Anterior cingulate cortex (tissue), 58 donors: ENCODE measurements at regions not wholly inside any gene's neighbourhood (a gene's known extent, or its start where the extent isn't known, plus 50 kb on each side); places are given as distances from the start of the nearest gene placed in this dataset.
"Not testable (repeated sequence)": the region's sequence is repeated elsewhere in the genome, so short reads cannot be mapped to it uniquely, and the experiment has no call there.

Experiments used
- DNase-seq, 58 donors: peaks; one replicate each; lab custom pipeline; 2025; lab: John Stamatoyannopoulos, UW

GRCh38 chrX:129092242-129092641 lies 431.0 kb downstream of the SMARCA1 start:
- DNase-seq: no peak

- no peak for DNase-seq
Measured at GRCh38 chrX:129091097-129091496, 432.2 kb downstream of the SMARCA1 start.

DNA sequence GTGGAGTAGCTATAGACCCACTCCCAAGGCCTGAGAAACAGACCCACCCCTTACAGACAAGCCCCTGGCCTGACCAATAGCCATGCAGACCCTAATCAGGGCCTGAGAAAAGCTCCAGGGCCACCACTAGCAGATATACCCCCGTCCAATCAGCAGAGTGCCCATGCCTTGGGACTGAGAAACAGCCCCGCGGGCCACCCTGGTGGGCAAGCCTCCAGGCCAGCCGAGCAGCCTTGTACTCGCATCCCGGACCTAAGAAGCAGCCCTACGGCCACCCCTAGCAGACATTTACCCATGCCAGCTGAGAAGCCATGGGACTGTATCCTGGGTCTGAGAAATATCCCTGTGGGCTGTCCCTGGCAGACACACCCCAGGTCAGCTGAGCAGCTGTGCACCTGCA lies 436.5 kb downstream of the SMARCA1 start:
- no peak for DNase-seq

DNA sequence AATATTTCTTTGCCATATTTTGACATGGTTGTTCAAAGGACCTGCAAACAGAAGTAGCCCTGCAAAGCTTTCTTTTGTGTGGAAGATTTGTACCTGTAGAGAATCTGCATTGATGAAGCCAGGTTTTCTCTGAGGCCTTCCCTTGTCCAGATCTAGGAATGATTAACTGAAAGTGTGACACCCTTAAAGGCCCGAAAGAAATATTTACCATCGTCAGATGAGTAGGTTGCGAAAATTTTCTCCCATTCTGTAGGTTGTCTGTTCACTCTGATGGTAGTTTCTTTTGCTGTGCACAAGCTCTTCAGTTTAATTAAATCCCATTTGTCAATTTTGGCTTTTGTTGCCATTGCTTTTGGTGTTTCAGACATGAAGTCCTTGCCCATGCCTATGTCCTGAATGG lies 439.0 kb downstream of the SMARCA1 start:
- not testable (repeated sequence) for DNase-seq

DNA sequence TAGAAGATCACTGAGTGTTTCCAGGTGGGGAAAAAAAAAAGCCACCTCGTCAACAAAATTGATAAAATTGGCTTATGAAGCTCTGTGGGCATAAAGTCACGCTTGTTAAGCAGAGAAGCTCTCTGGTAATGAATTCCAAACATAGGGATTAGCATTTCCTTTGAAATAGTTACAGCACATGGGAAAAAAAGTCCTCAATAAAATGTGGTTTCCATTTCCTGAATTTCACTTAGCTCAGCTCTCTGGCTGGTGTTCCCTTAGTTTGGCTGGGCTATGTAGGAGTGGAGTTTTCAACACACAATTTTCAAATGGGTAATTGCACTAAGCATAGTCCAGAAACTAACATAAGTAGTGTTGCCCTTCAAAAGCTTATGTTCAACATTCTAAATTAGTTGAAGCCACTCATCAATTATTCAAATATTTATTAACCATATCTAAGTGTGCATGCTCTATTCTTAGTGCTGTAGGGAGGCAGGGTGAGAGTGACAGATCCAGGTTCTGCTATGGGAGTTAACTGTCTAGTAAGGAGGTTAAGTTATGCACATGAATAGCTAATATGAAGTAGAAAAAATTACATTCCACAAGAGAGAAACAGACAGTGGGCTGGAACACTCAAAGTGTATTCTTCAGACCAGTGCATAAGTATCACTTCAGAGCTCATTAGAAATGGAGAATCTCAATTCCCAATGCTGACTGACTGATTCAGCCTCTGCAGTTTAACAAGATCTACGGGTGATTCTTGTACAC lies 445.7 kb downstream of the SMARCA1 start:
- no peak for DNase-seq

DNA sequence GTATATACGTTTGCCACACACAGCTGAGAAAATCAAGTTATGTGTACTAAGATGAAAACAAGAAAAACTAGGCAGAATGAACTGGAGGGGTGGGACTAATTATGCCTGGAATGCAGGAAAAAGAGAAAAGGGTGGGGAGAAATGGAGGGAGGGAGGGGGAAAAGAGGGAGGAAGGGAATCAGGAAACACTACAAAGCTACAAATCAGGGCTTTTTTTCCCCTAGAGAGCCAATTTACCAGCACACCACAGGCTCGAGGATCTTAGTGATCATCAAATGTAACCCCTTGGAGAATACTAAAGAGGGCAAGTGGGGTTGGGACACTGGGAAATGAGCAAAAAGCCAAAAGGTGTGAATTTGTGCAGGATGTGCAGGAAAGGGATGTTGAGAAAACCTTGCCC lies 451.9 kb downstream of the SMARCA1 start:
- no peak for DNase-seq

DNA sequence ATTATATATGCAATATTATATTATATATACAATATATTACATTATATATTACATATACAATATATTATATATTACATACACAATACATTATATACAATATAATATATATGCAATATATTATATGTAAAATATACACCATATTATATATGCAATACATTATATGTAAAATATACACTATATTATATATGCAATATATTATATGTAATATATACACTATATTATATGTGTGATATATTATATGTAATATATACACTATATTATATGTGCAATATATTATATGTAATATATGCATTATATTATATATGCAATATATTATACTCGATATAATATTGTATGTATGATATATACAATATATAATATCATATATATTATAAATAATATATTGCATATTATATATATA lies 457.4 kb downstream of the SMARCA1 start:
- no peak for DNase-seq

GRCh38 chrX:129058405-129058804 lies 464.9 kb downstream of the SMARCA1 start:
- DNase-seq: no peak

- no peak for DNase-seq
Measured at GRCh38 chrX:129043138-129043537, 480.2 kb downstream of the SMARCA1 start.

- no peak for DNase-seq
Measured at GRCh38 chrX:129041319-129041718, 482.0 kb downstream of the SMARCA1 start.

- DNase-seq: no peak
Measured at GRCh38 chrX:129040124-129040523, 483.2 kb downstream of the SMARCA1 start.

DNA sequence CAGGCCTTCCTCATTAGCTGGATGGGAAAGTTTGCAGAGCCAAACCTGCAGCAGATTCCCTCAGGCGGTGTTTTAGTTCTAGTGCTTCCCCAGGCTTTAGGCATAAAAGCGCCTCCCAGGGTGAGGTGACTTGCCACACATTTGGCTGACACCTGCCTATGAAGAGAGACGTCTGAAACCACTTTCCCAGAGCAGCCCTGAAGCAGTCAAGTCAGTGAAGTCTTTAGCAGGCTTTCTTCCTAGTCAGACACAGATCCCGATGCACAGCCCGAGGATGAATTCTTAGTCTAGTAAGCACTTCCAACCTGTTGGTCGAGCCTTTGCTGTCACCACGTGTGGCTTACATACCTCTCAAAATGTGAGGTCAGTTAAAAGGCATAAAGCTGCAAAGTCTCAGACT lies 484.1 kb downstream of the SMARCA1 start:
- DNase-seq: no peak

- DNase-seq: no peak
Measured at GRCh38 chrX:129037389-129037788, 485.9 kb downstream of the SMARCA1 start.

DNA sequence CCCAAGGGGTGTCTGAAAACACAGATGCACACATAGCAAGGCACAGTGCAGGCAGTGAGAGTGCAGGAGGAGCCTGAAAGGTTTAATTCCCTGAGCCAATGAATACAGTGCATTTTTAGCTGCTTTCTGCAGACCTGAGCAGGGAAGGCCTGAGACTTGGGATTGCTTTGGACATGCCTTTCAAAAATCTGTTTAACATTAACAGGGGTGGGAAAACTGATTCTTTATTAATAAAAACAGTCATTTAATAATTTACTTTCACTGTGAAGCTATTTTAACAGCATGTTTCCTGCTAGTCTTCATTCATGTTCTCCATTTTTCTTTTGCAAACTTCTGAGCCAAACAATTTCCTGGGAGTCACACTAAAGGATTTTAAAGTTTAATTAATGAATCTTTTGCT lies 488.1 kb downstream of the SMARCA1 start:
- no peak for DNase-seq

DNA sequence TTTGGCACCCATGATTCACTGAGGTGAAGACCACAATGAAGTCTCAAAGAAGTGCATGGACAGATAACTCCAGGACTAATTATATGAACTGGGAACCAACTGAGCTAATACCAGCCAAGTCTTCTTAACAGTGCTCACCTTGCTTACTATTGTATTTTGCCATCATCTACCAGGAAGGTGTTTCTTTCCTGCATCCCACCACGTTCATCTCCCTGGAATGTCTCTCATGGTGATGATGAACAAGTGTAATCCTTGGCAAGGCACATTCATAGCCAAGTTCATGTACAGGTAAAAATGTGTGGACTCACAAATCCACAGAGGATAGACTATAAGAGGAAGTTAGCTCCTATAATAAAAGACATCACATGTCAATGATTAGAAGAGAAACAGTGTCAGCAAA lies 489.1 kb downstream of the SMARCA1 start:
- no peak for DNase-seq

DNA sequence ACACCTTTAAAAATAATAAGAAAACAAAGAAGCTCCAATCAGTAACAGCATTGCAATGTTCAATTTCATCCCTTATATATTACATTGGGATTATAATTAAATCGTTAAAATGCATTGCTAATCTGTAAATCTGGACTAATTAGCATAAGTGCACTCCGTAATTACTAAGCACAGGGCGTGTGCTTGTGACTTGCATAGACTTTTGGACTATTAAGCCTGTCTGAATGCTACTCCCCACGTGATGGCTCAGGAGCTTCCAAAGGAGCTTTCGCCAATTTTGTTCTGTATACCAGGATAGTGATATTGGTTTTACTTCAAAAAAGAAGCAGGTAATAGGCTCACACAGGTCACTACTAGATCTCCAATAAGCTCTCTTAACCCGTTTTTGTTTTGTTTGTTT lies 497.1 kb downstream of the SMARCA1 start:
- DNase-seq: no peak

- DNase-seq: no peak
Measured at GRCh38 chrX:129025376-129025775, 497.9 kb downstream of the SMARCA1 start.

DNA sequence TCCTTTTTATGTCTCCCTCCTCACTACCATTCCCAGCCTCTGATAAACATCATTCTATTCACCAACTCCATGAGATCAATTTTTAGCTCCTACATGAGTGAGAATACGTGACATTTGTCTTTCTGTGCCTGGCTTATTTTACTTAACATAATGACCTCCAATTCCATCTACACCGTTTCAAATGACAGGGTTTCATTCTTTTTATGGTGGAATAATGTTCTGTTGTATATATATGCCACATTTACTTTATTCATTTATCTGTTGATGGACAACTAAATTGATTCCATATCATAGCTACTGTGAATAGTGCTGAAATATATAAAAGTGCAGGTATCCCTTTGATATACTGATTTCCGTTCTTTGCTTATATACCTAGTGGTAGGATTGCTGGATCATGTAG lies 503.9 kb downstream of the SMARCA1 start:
- no peak for DNase-seq

GRCh38 chrX:129015381-129015780 lies 507.9 kb downstream of the SMARCA1 start:
- no peak for DNase-seq

DNA sequence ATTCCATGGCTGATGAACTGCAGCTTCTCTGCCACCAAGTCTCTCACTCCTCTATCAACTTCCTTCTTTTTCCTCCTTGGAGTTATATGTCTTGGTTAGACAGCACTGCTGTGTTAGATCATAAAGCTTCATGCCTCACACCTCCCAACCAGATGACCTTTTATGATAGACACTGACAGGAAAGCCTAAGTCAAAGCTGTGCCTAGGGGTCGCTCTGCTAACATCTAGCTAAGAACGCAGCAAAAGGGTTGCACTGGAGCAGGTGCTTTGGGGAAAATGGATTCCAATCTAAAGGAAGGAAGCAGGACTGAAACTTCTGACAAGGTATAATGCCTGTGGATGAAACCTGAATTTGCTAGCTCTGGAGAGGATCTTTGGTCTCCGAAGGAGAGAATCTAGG lies 509.7 kb downstream of the SMARCA1 start:
- no peak for DNase-seq

DNA sequence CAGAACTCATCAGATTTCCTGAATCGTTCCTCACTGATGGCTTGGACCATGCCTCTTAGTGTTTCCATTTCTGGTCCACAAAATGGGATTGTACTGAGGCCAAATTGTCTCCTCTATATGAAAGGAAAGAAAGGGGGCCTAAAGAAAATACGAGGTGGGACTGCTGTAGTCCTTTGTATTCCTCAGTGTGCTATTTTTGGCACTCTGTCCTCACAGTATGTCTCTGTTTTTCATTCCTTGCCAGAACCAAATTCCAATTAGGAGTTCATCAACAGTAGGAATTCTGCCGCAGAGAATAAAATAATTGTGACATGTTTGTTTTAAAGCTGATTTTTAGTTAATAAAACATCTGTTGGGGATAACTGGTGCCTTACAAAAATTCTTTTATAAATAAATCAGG lies 515.7 kb downstream of the SMARCA1 start:
- no peak for DNase-seq

- DNase-seq: no peak
Measured at GRCh38 chrX:129006491-129006890, 516.8 kb downstream of the SMARCA1 start.

DNA sequence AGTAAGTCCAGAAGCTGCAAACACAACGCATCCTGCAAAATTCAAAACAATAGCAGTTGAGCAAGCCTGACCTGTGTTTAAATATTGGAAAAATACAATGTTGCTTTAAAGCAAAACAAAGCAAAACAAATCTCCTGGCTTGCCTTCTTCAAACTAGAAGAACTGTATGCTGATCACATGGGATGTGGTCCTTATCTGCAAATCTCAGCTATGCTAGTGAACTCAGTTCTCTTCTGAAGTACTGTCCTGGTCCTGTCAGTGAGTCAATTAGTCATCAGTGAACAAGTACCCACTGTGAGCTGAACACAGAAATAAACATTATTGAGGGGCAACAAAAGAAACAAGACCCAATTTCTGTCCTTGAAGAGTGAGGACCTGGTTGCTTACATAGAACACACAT lies 522.5 kb downstream of the SMARCA1 start:
- no peak for DNase-seq
